Gastroesophageal sphincter (tissue), 4 donors: ENCODE measurements at regions not wholly inside any gene's neighbourhood (a gene's known extent, or its start where the extent isn't known, plus 50 kb on each side); places are given as distances from the start of the nearest gene placed in this dataset.

Source experiments
- ATAC-seq: fragments of 150-250 bp; one replicate; pipeline ENCODE4 v1.9.1; 2016; ENCODE audit warnings: mild to moderate bottlenecking, moderate library complexity
- H3K27ac ChIP-seq, 4 donors: fragments of 200-600 bp; sonication (generic) in 3 of 4; 1 replicate in 3 of 4; 2 replicates in 1 of 4; pipeline ENCODE4 v1.5.1; 2016 to 2019
- H3K27me3 ChIP-seq: fragments of 200-600 bp; sonication (generic); one replicate; pipeline ENCODE4 v1.5.1; 2019
- H3K36me3 ChIP-seq, 2 donors: fragments of 200-600 bp; sonication (generic); one replicate each; pipeline ENCODE4 v1.5.1; 2019; ENCODE audit warnings: control low read depth in 1 of 2
- H3K4me1 ChIP-seq, 3 donors: fragments of 200-600 bp; sonication (generic); 1 replicate in 2 of 3; 2 replicates in 1 of 3; pipeline ENCODE4 v1.5.1; 2016 to 2019; ENCODE audit warnings: control low read depth in 2 of 3
- H3K4me3 ChIP-seq, 2 donors: fragments of 200-600 bp; sonication (generic); one replicate each; pipeline ENCODE4 v1.5.1; 2019; ENCODE audit warnings: mild to moderate bottlenecking in 1 of 2, moderate library complexity in 1 of 2
- H3K9me3 ChIP-seq, 3 donors: fragments of 200-600 bp; sonication (generic); one replicate each; pipeline ENCODE4 v1.5.1; 2017 to 2019; ENCODE audit warnings: control low read depth in 2 of 3
- CTCF ChIP-seq, 4 experiments: fragments of 200-600 bp in 2 of 4; fragments of 450-650 bp in 2 of 4; sonication (generic) in 1 of 4; IDR thresholded peaks; one replicate each; pipeline ENCODE4 v1.5.1; 2017 to 2019; ENCODE audit warnings: antibody characterized with exemption in 4 of 4, mild to moderate bottlenecking in 2 of 4, moderate library complexity in 2 of 4
- EP300 ChIP-seq: sonication (generic); formaldehyde crosslinking; IDR thresholded peaks from one replicate; pipeline ENCODE4 v1.6.1; 2017; ENCODE audit warnings: antibody characterized with exemption, mild to moderate bottlenecking
- POLR2A ChIP-seq, 2 donors: fragments of 450-650 bp; IDR thresholded peaks; one replicate each; pipeline ENCODE4 v1.6.1; 2017; ENCODE audit warnings: antibody characterized with exemption in 2 of 2, mild to moderate bottlenecking in 2 of 2, moderate library complexity in 1 of 2
- POLR2AphosphoS5 ChIP-seq: sonication (generic); formaldehyde crosslinking; IDR thresholded peaks from one replicate; pipeline ENCODE4 v1.6.1; 2017; ENCODE audit warnings: antibody characterized with exemption
- WGBS, 2 donors: methylation state at CpG; one replicate each; pipeline ENCODE4 v1.1.5; 2018; ENCODE audit warnings: low coverage in 1 of 2; 5-methylcytosine and 5-hydroxymethylcytosine counted together

GRCh38 chr3:105199217-105199616, 167.5 kb upstream of the ALCAM start:
- Histone ChIP-seq H3K4me1 (peaks cover 0 to 11% (median 0%) of the 10 kb centered on the region in 3 donors), H3K27me3 (no peaks in the 10 kb centered on the region), H3K27ac (no peak overlapping the region), H3K9me3 (peaks cover 0 to 4% (median 0%) of the 10 kb centered on the region in 3 donors), H3K36me3 (no peaks in the 10 kb centered on the region), H3K4me3 (no peak overlapping the region)
- WGBS, 2 donors: 82 to 95% methylated on average over 3 of the region's 3 CpGs
- TF ChIP-seq EP300 (no peak), POLR2AphosphoS5 (no peak), CTCF (IDR thresholded peaks at IDR 0.05) (no peak), POLR2A (IDR thresholded peaks at IDR 0.05) (no peak)
- no peak for ATAC-seq

GRCh38 chr3:105210141-105210540, 156.6 kb upstream of the ALCAM start:
- no peaks in the 10 kb centered on the region for H3K9me3 ChIP-seq
- H3K4me3 ChIP-seq: no peak overlapping the region
- no peaks in the 10 kb centered on the region for H3K36me3 ChIP-seq
- ATAC-seq: no peak
- H3K27me3 ChIP-seq: no peaks in the 10 kb centered on the region
- H3K4me1 ChIP-seq: no peaks in the 10 kb centered on the region
- TF ChIP-seq CTCF (IDR thresholded peaks at IDR 0.05) (no peak), POLR2A (IDR thresholded peaks at IDR 0.05) (no peak), POLR2AphosphoS5 (no peak)
- H3K27ac ChIP-seq: no peak overlapping the region
- WGBS, 2 donors: 75 to 100% methylated on average over 1 of the region's 1 CpG

GRCh38 chr3:105214590-105214989, 152.1 kb upstream of the ALCAM start:
- H3K36me3 ChIP-seq: no peaks in the 10 kb centered on the region
- H3K27me3 ChIP-seq: no peaks in the 10 kb centered on the region
- TF ChIP-seq CTCF (IDR thresholded peaks at IDR 0.05) (no peak), POLR2AphosphoS5 (no peak), EP300 (no peak), POLR2A (IDR thresholded peaks at IDR 0.05) (no peak)
- WGBS, 2 donors: 71 to 100% methylated on average over 1 of the region's 1 CpG
- ATAC-seq: no peak
- H3K9me3 ChIP-seq: no peaks in the 10 kb centered on the region
- H3K4me1 ChIP-seq: no peaks in the 10 kb centered on the region
- no peak overlapping the region for H3K4me3 ChIP-seq
- no peak overlapping the region for H3K27ac ChIP-seq

GRCh38 chr3:105222568-105223093, 144.1 kb upstream of the ALCAM start:
- 88 to 90% methylated on average over 8 of the region's 8 CpGs for WGBS, 2 donors
- no peak overlapping the region for H3K4me3 ChIP-seq
- no peaks in the 10 kb centered on the region for H3K4me1 ChIP-seq
- TF ChIP-seq EP300: no peak
- no peak for TF ChIP-seq POLR2AphosphoS5
- TF ChIP-seq POLR2A (IDR thresholded peaks at IDR 0.05): no peak
- no peak for TF ChIP-seq CTCF (IDR thresholded peaks at IDR 0.05)
- no peaks in the 10 kb centered on the region for H3K36me3 ChIP-seq
- ATAC-seq: no peak
- H3K9me3 ChIP-seq: no peaks in the 10 kb centered on the region
- no peaks in the 10 kb centered on the region for H3K27me3 ChIP-seq
- H3K27ac ChIP-seq: no peak overlapping the region

- H3K4me3 ChIP-seq: no peak overlapping the region
- H3K36me3 ChIP-seq: no peaks in the 10 kb centered on the region
- H3K4me1 ChIP-seq: no peaks in the 10 kb centered on the region
- H3K27ac ChIP-seq: no peak overlapping the region
- TF ChIP-seq EP300: no peak
- no peak for TF ChIP-seq POLR2A (IDR thresholded peaks at IDR 0.05)
- no peak for ATAC-seq
- 81 to 95% methylated on average over 6 of the region's 11 CpGs for WGBS, 2 donors
- H3K27me3 ChIP-seq: no peaks in the 10 kb centered on the region
- peaks cover 0 to 4% (median 0%) of the 10 kb centered on the region in 3 donors for H3K9me3 ChIP-seq
Measured at GRCh38 chr3:105223815-105224214, 142.9 kb upstream of the ALCAM start.
